Gastrocnemius medialis (tissue), 4 donors: ENCODE measurements at regions not wholly inside any gene's neighbourhood (a gene's known extent, or its start where the extent isn't known, plus 50 kb on each side); places are given as distances from the start of the nearest gene placed in this dataset.

Experiments used
- ATAC-seq, 2 donors: fragments of 150-250 bp; one replicate each; pipeline ENCODE4 v1.9.1; 2016
- DNase-seq, 2 donors: peaks; one replicate each; pipeline ENCODE4 v3.0.0-alpha.2; 2019
- H3K27ac ChIP-seq, 4 donors: fragments of 200-600 bp; sonication (generic); 1 replicate in 1 of 4; 2 replicates in 3 of 4; pipeline ENCODE4 v1.5.1; 2016 to 2018; ENCODE audit warnings: mild to moderate bottlenecking in 2 of 4, moderate library complexity in 1 of 4
- H3K27me3 ChIP-seq, 3 donors: fragments of 200-600 bp; sonication (generic) in 2 of 3; 1 replicate in 1 of 3; 2 replicates in 2 of 3; pipeline versions ENCODE4 v1.5.1 to v1.6.0; 2016 to 2019; ENCODE audit warnings: mild to moderate bottlenecking in 1 of 3, moderate library complexity in 1 of 3
- H3K36me3 ChIP-seq, 2 donors: fragments of 200-600 bp; sonication (generic) in 1 of 2; one replicate each; pipeline ENCODE4 v1.5.1; 2017 to 2018
- H3K4me1 ChIP-seq, 2 donors: fragments of 200-600 bp; sonication (generic) in 1 of 2; one replicate each; pipeline ENCODE4 v1.5.1; 2016 to 2017; ENCODE audit warnings: mild to moderate bottlenecking in 2 of 2
- H3K4me3 ChIP-seq, 4 donors: fragments of 200-600 bp; sonication (generic) in 3 of 4; 1 replicate in 1 of 4; 2 replicates in 3 of 4; pipeline ENCODE4 v1.5.1; 2016 to 2019; ENCODE audit warnings: mild to moderate bottlenecking in 2 of 4
- H3K9me3 ChIP-seq, 3 donors: fragments of 200-600 bp; sonication (generic) in 2 of 3; 1 replicate in 1 of 3; 2 replicates in 2 of 3; pipeline ENCODE4 v1.5.1; 2016 to 2019
- CTCF ChIP-seq, 5 experiments: fragments of 450-650 bp in 3 of 5; fragments of 200-600 bp in 2 of 5; sonication (generic) in 2 of 5; IDR thresholded peaks in 4 of 5; conservative IDR thresholded peaks in 1 of 5; 1 replicate in 4 of 5; 2 replicates in 1 of 5; pipeline ENCODE4 v1.5.1; 2016 to 2019; ENCODE audit warnings: antibody characterized with exemption in 5 of 5, mild to moderate bottlenecking in 3 of 5, moderate library complexity in 3 of 5
- POLR2A ChIP-seq, 2 donors: fragments of 450-650 bp; IDR thresholded peaks; one replicate each; pipeline ENCODE4 v1.6.1; 2017; ENCODE audit warnings: antibody characterized with exemption in 2 of 2, mild to moderate bottlenecking in 2 of 2, moderate library complexity in 2 of 2
- in situ Hi-C, 4 donors: fragments of 200-750 bp; cut with MboI; loops; one replicate each; pipeline versions ENCODE4 v1.15.0 to v1.8.0; 2017; ENCODE audit warnings: low sequenced_read_pairs in 4 of 4
- intact Hi-C: fragments of 100-400 bp; cut with DNase I; formaldehyde crosslinking; loops from one replicate; pipeline ENCODE4 v1.15.1; 2023; ENCODE audit warnings: low total_unique reads

- in situ Hi-C loops (no loop called here), intact Hi-C loops (loop anchor here (10.0 kb wide), 1 partner anchor 1912 kb away; no protein-coding TSS in a partner anchor)
- Histone ChIP-seq H3K27me3 (peaks cover 0 to 6% (median 0%) of the 10 kb centered on the region in 3 donors), H3K27ac (no peak overlapping the region), H3K4me1 (no peaks in the 10 kb centered on the region), H3K9me3 (no peaks in the 10 kb centered on the region), H3K36me3 (no peaks in the 10 kb centered on the region), H3K4me3 (no peak overlapping the region)
- no peak for DNase-seq
- TF ChIP-seq CTCF (IDR thresholded peaks at IDR 0.05 in 4 of 5, conservative IDR thresholded peaks at IDR 0.05 in 1 of 5), result no peak
- no peak for TF ChIP-seq POLR2A (IDR thresholded peaks at IDR 0.05)
- no peak for ATAC-seq
These were observed 128.4 kb upstream of the ZBTB40 start for GRCh38 chr1:22323141-22323845.

GRCh38 chr1:22323846-22324504 lies 127.7 kb upstream of the ZBTB40 start:
- Histone ChIP-seq H3K27me3 (no peaks in the 10 kb centered on the region), H3K4me3 (no peak overlapping the region), H3K27ac (no peak overlapping the region), H3K36me3 (no peaks in the 10 kb centered on the region), H3K4me1 (no peaks in the 10 kb centered on the region), H3K9me3 (no peaks in the 10 kb centered on the region)
- intact Hi-C loops, result loop anchor here (10.0 kb wide), 1 partner anchor 1911 kb away; no protein-coding TSS in a partner anchor
- no peak for DNase-seq
- in situ Hi-C loops, result no loop called here
- TF ChIP-seq POLR2A (IDR thresholded peaks at IDR 0.05), result no peak
- no peak for TF ChIP-seq CTCF (IDR thresholded peaks at IDR 0.05 in 4 of 5, conservative IDR thresholded peaks at IDR 0.05 in 1 of 5)
- ATAC-seq, result no peak

GRCh38 chr1:22325531-22326371 lies 125.9 kb upstream of the ZBTB40 start:
- ATAC-seq (no peak), DNase-seq (no peak)
- Histone ChIP-seq H3K4me3 (no peak overlapping the region), H3K4me1 (no peaks in the 10 kb centered on the region), H3K27me3 (peaks cover 0 to 3% (median 0%) of the 10 kb centered on the region in 3 donors), H3K27ac (no peak overlapping the region), H3K36me3 (no peaks in the 10 kb centered on the region), H3K9me3 (no peaks in the 10 kb centered on the region)
- in situ Hi-C loops (no loop called here), intact Hi-C loops (loop anchor here (10.0 kb wide), 1 partner anchor 1909 kb away; no protein-coding TSS in a partner anchor)
- TF ChIP-seq POLR2A (IDR thresholded peaks at IDR 0.05), result no peak
- no peak for TF ChIP-seq CTCF (IDR thresholded peaks at IDR 0.05 in 4 of 5, conservative IDR thresholded peaks at IDR 0.05 in 1 of 5)

- H3K4me3 ChIP-seq, result no peak overlapping the region
- no peak overlapping the region for H3K27ac ChIP-seq
- no peaks in the 10 kb centered on the region for H3K4me1 ChIP-seq
- in situ Hi-C loops (no loop called here), intact Hi-C loops (loop anchor here (10.0 kb wide), 1 partner anchor 1908 kb away; no protein-coding TSS in a partner anchor)
- peaks cover 0 to 3% (median 0%) of the 10 kb centered on the region in 3 donors for H3K27me3 ChIP-seq
- H3K36me3 ChIP-seq, result no peaks in the 10 kb centered on the region
- no peaks in the 10 kb centered on the region for H3K9me3 ChIP-seq
- TF ChIP-seq POLR2A (IDR thresholded peaks at IDR 0.05) (no peak), CTCF (IDR thresholded peaks at IDR 0.05 in 4 of 5, conservative IDR thresholded peaks at IDR 0.05 in 1 of 5) (no peak)
- no peak for DNase-seq
- ATAC-seq, result no peak
These were observed 125.2 kb upstream of the ZBTB40 start for GRCh38 chr1:22326372-22326915.
